ENCODE measurements at regions not wholly inside any gene's neighbourhood (a gene's known extent, or its start where the extent isn't known, plus 50 kb on each side); places are given as distances from the start of the nearest gene placed in this dataset.
"Not testable (repeated sequence)": the region's sequence is repeated elsewhere in the genome, so short reads cannot be mapped to it uniquely, and the experiment has no call there.

DNA sequence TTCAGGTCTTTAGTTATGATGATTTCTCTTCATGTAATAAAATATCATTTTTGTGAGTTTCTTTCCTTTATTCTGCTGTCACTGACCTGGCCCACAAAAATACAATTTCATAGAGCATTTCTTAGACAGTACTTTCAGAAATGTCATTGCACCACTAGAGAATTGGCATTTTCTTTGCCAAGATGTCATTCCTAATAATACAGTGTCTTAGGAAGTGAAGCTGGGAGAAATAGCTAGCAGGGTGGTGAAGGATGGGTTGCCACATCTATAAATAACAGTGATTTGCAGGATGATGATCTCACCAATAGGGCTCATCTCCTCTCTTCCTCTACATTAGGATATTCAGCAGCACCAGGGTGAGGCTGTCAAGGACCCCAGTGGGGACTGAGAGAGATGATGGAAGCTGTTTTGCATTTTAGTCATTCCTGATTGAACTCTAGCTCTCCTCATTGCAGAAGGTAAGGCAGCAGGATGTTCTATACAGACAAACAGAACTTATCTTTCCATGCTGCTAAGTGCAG lies 452.1 kb downstream of the NXPH1 start:
- TF ChIP-seq ZNF76 (tag by site-specific recombination; IDR thresholded peaks at IDR 0.05; ENCODE audit: borderline replicate concordance, low read depth) (no peak), ZNF571 (tag by site-specific recombination; IDR thresholded peaks at IDR 0.05) (no peak), SP7 (tag by site-specific recombination; IDR thresholded peaks at IDR 0.05) (no peak), ZNF23 (tag by site-specific recombination; IDR thresholded peaks at IDR 0.05; ENCODE audit: borderline replicate concordance) (no peak), BCL6B (tag by site-specific recombination; IDR thresholded peaks at IDR 0.05) (no peak), ZBTB48 (tag by site-specific recombination; IDR thresholded peaks at IDR 0.05) (no peak), ZNF350 (tag by site-specific recombination; IDR thresholded peaks at IDR 0.05) (no peak), ZFHX2 (tag by site-specific recombination; conservative IDR thresholded peaks at IDR 0.05) (no peak), GLIS2 (tag by site-specific recombination; IDR thresholded peaks at IDR 0.05) (no peak), ELK4 (IDR thresholded peaks at IDR 0.05; ENCODE audit: borderline replicate concordance, low read depth, low read length) (no peak), TRIM28 (IDR thresholded peaks at IDR 0.05; ENCODE audit: borderline replicate concordance, low read length) (no peak), KLF7 (tag by site-specific recombination; IDR thresholded peaks at IDR 0.05; ENCODE audit: borderline replicate concordance) (no peak), ZNF629 (tag by site-specific recombination; IDR thresholded peaks at IDR 0.05) (no peak)
- TF ChIP-seq, protein P1, sequence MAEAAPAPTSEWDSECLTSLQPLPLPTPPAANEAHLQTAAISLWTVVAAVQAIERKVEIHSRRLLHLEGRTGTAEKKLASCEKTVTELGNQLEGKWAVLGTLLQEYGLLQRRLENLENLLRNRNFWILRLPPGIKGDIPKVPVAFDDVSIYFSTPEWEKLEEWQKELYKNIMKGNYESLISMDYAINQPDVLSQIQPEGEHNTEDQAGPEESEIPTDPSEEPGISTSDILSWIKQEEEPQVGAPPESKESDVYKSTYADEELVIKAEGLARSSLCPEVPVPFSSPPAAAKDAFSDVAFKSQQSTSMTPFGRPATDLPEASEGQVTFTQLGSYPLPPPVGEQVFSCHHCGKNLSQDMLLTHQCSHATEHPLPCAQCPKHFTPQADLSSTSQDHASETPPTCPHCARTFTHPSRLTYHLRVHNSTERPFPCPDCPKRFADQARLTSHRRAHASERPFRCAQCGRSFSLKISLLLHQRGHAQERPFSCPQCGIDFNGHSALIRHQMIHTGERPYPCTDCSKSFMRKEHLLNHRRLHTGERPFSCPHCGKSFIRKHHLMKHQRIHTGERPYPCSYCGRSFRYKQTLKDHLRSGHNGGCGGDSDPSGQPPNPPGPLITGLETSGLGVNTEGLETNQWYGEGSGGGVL (tag by site-specific recombination; IDR thresholded peaks at IDR 0.05): no peak
- TF ChIP-seq, protein P2, sequence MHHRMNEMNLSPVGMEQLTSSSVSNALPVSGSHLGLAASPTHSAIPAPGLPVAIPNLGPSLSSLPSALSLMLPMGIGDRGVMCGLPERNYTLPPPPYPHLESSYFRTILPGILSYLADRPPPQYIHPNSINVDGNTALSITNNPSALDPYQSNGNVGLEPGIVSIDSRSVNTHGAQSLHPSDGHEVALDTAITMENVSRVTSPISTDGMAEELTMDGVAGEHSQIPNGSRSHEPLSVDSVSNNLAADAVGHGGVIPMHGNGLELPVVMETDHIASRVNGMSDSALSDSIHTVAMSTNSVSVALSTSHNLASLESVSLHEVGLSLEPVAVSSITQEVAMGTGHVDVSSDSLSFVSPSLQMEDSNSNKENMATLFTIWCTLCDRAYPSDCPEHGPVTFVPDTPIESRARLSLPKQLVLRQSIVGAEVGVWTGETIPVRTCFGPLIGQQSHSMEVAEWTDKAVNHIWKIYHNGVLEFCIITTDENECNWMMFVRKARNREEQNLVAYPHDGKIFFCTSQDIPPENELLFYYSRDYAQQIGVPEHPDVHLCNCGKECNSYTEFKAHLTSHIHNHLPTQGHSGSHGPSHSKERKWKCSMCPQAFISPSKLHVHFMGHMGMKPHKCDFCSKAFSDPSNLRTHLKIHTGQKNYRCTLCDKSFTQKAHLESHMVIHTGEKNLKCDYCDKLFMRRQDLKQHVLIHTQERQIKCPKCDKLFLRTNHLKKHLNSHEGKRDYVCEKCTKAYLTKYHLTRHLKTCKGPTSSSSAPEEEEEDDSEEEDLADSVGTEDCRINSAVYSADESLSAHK (tag by site-specific recombination; IDR thresholded peaks at IDR 0.05): no peak
- TF ChIP-seq, protein P3, sequence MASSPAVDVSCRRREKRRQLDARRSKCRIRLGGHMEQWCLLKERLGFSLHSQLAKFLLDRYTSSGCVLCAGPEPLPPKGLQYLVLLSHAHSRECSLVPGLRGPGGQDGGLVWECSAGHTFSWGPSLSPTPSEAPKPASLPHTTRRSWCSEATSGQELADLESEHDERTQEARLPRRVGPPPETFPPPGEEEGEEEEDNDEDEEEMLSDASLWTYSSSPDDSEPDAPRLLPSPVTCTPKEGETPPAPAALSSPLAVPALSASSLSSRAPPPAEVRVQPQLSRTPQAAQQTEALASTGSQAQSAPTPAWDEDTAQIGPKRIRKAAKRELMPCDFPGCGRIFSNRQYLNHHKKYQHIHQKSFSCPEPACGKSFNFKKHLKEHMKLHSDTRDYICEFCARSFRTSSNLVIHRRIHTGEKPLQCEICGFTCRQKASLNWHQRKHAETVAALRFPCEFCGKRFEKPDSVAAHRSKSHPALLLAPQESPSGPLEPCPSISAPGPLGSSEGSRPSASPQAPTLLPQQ (tag by site-specific recombination; IDR thresholded peaks at IDR 0.05): no peak
- Histone ChIP-seq H3K4me3 (ENCODE audit: low read depth, low read length) (no peak overlapping the region), H3K36me3 (ENCODE audit: control insufficient read depth in 2 of 2, insufficient read depth in 1 of 2, low read length in 2 of 2) (no peaks in the 10 kb centered on the region), H3K9me3 (ENCODE audit: control insufficient read depth, insufficient read depth, low read depth, low read length) (no peaks in the 10 kb centered on the region), H3K4me1 (ENCODE audit: control insufficient read depth, insufficient read depth, low read length) (no peaks in the 10 kb centered on the region), H3K27ac (ENCODE audit: extremely low read depth, low read depth, low read length) (no peak overlapping the region)
- POLR2A ChIA-PET: no interaction called here
- CTCF ChIA-PET: no interaction called here

GRCh38 chr7:8890346-8890745 lies 456.9 kb downstream of the NXPH1 start:
- CTCF ChIA-PET: interaction anchor here (0.7 kb wide), 1 partner anchor 331 kb away, joined by 5 read pairs; no protein-coding TSS in a partner anchor
- H3K4me3 ChIP-seq (ENCODE audit: low read depth, low read length); H3K36me3 ChIP-seq (ENCODE audit: control insufficient read depth in 2 of 2, insufficient read depth in 1 of 2, low read length in 2 of 2); H3K4me1 ChIP-seq (ENCODE audit: control insufficient read depth, insufficient read depth, low read length); H3K27ac ChIP-seq (ENCODE audit: extremely low read depth, low read depth, low read length); H3K9me3 ChIP-seq (ENCODE audit: control insufficient read depth, insufficient read depth, low read depth, low read length); POLR2A ChIA-PET: not testable (repeated sequence)

Data from HEK293 (cell line).